ENCODE measurements at regions not wholly inside any gene's neighbourhood (a gene's known extent, or its start where the extent isn't known, plus 50 kb on each side); places are given as distances from the start of the nearest gene placed in this dataset.
"Not testable (repeated sequence)": the region's sequence is repeated elsewhere in the genome, so short reads cannot be mapped to it uniquely, and the experiment has no call there.

- DNase-seq = no peak
These were observed 331.1 kb upstream of the KIAA1217 start for GRCh38 chr10:23877791-23878320.

GRCh38 chr10:23884670-23885069 is 324.3 kb upstream of the KIAA1217 start:
- DNase-seq = no peak

GRCh38 chr10:23885853-23886252 is 323.1 kb upstream of the KIAA1217 start:
- DNase-seq = no peak

- no peak for DNase-seq
These were observed 322.6 kb upstream of the KIAA1217 start for GRCh38 chr10:23886355-23886754.

- DNase-seq = no peak
These were observed 317.6 kb upstream of the KIAA1217 start for GRCh38 chr10:23891301-23891700.

GRCh38 chr10:23892296-23892695 is 316.6 kb upstream of the KIAA1217 start:
- no peak for DNase-seq

GRCh38 chr10:23897267-23897666 is 311.7 kb upstream of the KIAA1217 start:
- no peak for DNase-seq

GRCh38 chr10:23897861-23898260 is 311.1 kb upstream of the KIAA1217 start:
- DNase-seq = peak; percentile 34

GRCh38 chr10:23899166-23899565 is 309.8 kb upstream of the KIAA1217 start:
- DNase-seq = no peak

GRCh38 chr10:23910291-23910690 is 298.6 kb upstream of the KIAA1217 start:
- peak; percentile 86 for DNase-seq

GRCh38 chr10:23912884-23913404 is 296.0 kb upstream of the KIAA1217 start:
- DNase-seq = no peak

- peak; percentile 44 for DNase-seq
These were observed 294.3 kb upstream of the KIAA1217 start for GRCh38 chr10:23914641-23915040.

GRCh38 chr10:23917251-23917840 is 291.6 kb upstream of the KIAA1217 start:
- DNase-seq = peak; percentile 88

- peak; percentile 29 for DNase-seq
These were observed 290.7 kb upstream of the KIAA1217 start for GRCh38 chr10:23918090-23918723.

GRCh38 chr10:23918839-23919238 is 290.1 kb upstream of the KIAA1217 start:
- DNase-seq = no peak

- DNase-seq = peak; percentile 69
These were observed 281.2 kb upstream of the KIAA1217 start for GRCh38 chr10:23927576-23928325.

- DNase-seq = not testable (repeated sequence)
These were observed 274.9 kb upstream of the KIAA1217 start for GRCh38 chr10:23934023-23934422.

GRCh38 chr10:23945845-23946244 is 263.1 kb upstream of the KIAA1217 start:
- no peak for DNase-seq

GRCh38 chr10:23951841-23952240 is 257.1 kb upstream of the KIAA1217 start:
- no peak for DNase-seq

- DNase-seq = no peak
These were observed 253.3 kb upstream of the KIAA1217 start for GRCh38 chr10:23955456-23956225.

GRCh38 chr10:23965123-23965522 is 243.8 kb upstream of the KIAA1217 start:
- no peak for DNase-seq

GRCh38 chr10:23965880-23966279 is 243.1 kb upstream of the KIAA1217 start:
- no peak for DNase-seq

Measured in tongue (tissue), 1 donor.